Astrocyte (in vitro differentiated cells and primary cell): ENCODE measurements at regions not wholly inside any gene's neighbourhood (a gene's known extent, or its start where the extent isn't known, plus 50 kb on each side); places are given as distances from the start of the nearest gene placed in this dataset.

Source experiments
- DNase-seq: peaks from one replicate; pipeline ENCODE4 v3.0.0-alpha.2; 2010; ENCODE audit warnings: low read depth
- FAIRE-seq: peaks from 2 replicates; lab custom pipeline; 2011; peaks lifted over from hg19 to GRCh38; lab: Jason Lieb, UNC
- H2AFZ ChIP-seq: 2 replicates; pipeline ENCODE4 v1.6.0; 2012; ENCODE audit warnings: low read depth, low read length, inconsistent platforms
- H3K27ac ChIP-seq: 2 replicates; pipeline ENCODE4 v1.5.1; 2011; ENCODE audit warnings: low read depth, low read length, inconsistent platforms
- H3K27me3 ChIP-seq: 2 replicates; pipeline ENCODE4 v1.6.0; 2011; ENCODE audit warnings: low read length, inconsistent platforms; ENCODE audit not compliant: insufficient read depth
- H3K36me3 ChIP-seq: 2 replicates; pipeline ENCODE4 v1.5.1; 2011; ENCODE audit warnings: low read length, inconsistent platforms; ENCODE audit not compliant: insufficient read depth
- H3K4me1 ChIP-seq: 2 replicates; pipeline ENCODE4 v1.5.1; 2011; ENCODE audit warnings: low read length, inconsistent platforms; ENCODE audit not compliant: insufficient read depth
- H3K4me2 ChIP-seq: 2 replicates; pipeline ENCODE4 v1.6.0; 2012; ENCODE audit warnings: low read length, inconsistent platforms
- H3K4me3 ChIP-seq: 2 replicates; pipeline ENCODE4 v1.5.1; 2011; ENCODE audit warnings: low read depth, mild to moderate bottlenecking, low read length, inconsistent platforms; ENCODE audit not compliant: insufficient read depth
- H3K79me2 ChIP-seq: 2 replicates; pipeline ENCODE4 v1.6.0; 2012; ENCODE audit warnings: mild to moderate bottlenecking, low read length, inconsistent platforms; ENCODE audit not compliant: insufficient read depth
- H3K9ac ChIP-seq: 2 replicates; pipeline ENCODE4 v1.6.0; 2012; ENCODE audit warnings: mild to moderate bottlenecking, low read length, inconsistent platforms
- H3K9me3 ChIP-seq: 2 replicates; pipeline ENCODE4 v1.5.1; 2012; ENCODE audit warnings: low read depth, mild to moderate bottlenecking, low read length, inconsistent platforms; ENCODE audit not compliant: insufficient read depth
- H4K20me1 ChIP-seq: 2 replicates; pipeline ENCODE4 v1.6.0; 2012; ENCODE audit warnings: low read length, inconsistent platforms; ENCODE audit not compliant: insufficient read depth
- H3K27ac Mint-ChIP-seq: one replicate; pipeline ENCODE4 v1.8.0; 2021; ENCODE audit warnings: mild to moderate bottlenecking, mixed read lengths; ENCODE audit not compliant: unreplicated experiment
- H3K27me3 Mint-ChIP-seq: one replicate; pipeline ENCODE4 v1.8.0; 2021; ENCODE audit warnings: low read depth, mixed read lengths; ENCODE audit not compliant: unreplicated experiment
- H3K36me3 Mint-ChIP-seq: one replicate; pipeline ENCODE4 v1.8.0; 2021; ENCODE audit warnings: low read depth, mixed read lengths; ENCODE audit not compliant: unreplicated experiment
- H3K4me1 Mint-ChIP-seq: one replicate; pipeline ENCODE4 v1.8.0; 2021; ENCODE audit warnings: low read depth, mixed read lengths; ENCODE audit not compliant: unreplicated experiment
- H3K4me3 Mint-ChIP-seq: one replicate; pipeline ENCODE4 v1.8.0; 2021; ENCODE audit warnings: mild to moderate bottlenecking, moderate library complexity, mixed read lengths; ENCODE audit not compliant: unreplicated experiment
- H3K9me3 Mint-ChIP-seq: one replicate; pipeline ENCODE4 v1.8.0; 2021; ENCODE audit warnings: mild to moderate bottlenecking, mixed read lengths; ENCODE audit not compliant: unreplicated experiment
- CTCF ChIP-seq: IDR thresholded peaks from 2 replicates; pipeline ENCODE4 v1.5.1; 2011; ENCODE audit warnings: low read depth, mild to moderate bottlenecking, inconsistent platforms, low read length, moderate library complexity; ENCODE audit not compliant: insufficient read depth
- EZH2 ChIP-seq: IDR thresholded peaks from 2 replicates; pipeline ENCODE4 v1.6.1; 2012; ENCODE audit warnings: mild to moderate bottlenecking, low read length, inconsistent platforms; ENCODE audit not compliant: insufficient read depth

- Mint-ChIP-seq H3K9me3 (no peaks in the 10 kb centered on the region), H3K4me1 (peaks cover 8% of the 10 kb centered on the region), H3K4me3 (no peak overlapping the region), H3K27ac (no peak overlapping the region), H3K36me3 (peaks cover 10% of the 10 kb centered on the region), H3K27me3 (peaks cover 1% of the 10 kb centered on the region)
- H3K4me1 ChIP-seq: no peaks in the 10 kb centered on the region
- H3K9me3 ChIP-seq: no peaks in the 10 kb centered on the region
- H3K9ac ChIP-seq: no peak overlapping the region
- H3K27me3 ChIP-seq: no peaks in the 10 kb centered on the region
- no peaks in the 10 kb centered on the region for H3K79me2 ChIP-seq
- H4K20me1 ChIP-seq: no peaks in the 10 kb centered on the region
- FAIRE-seq (no peak), DNase-seq (no peak)
- no peak for TF ChIP-seq EZH2
- no peaks in the 10 kb centered on the region for H3K36me3 ChIP-seq
- H2AFZ ChIP-seq: no peak overlapping the region
- no peak overlapping the region for H3K27ac ChIP-seq
- no peak overlapping the region for H3K4me3 ChIP-seq
- H3K4me2 ChIP-seq: no peak overlapping the region
These were observed 365.4 kb downstream of the EMP1 start for GRCh38 chr12:13561923-13562322.

DNA sequence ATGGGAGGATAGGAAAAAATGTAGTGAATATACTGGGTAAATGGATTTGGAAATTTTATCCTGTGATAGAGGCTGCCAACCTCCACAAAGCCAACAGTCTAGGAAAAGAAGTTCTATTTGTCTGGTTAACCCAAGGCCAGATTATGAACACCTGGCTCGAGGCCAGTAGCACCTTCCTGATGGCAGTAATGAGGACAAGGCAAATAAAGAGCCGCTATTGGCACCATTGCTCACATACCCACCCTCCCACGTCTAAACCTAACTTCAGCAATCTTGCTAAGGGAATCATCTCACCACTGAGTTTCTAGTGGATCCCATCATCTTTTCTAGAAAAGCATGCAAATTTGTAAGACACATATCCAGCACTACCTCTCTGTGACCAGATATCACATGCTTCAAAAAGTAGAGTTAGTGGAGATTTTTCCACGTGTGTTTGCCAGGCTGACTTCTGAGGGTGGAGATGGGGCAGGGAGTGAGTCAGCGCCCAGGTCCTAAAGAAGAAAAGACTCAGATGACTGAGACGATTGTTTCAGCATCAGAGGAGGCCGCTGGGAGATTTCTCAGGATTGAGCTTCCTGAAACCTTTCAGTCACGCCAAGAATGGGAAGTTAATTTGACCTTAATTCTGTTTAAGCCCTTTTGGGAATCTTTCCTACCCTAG lies 362.9 kb downstream of the EMP1 start:
- DNase-seq (no peak), FAIRE-seq (no peak)
- Histone ChIP-seq H4K20me1 (no peaks in the 10 kb centered on the region), H3K27me3 (no peaks in the 10 kb centered on the region), H3K36me3 (no peaks in the 10 kb centered on the region), H3K4me2 (no peak overlapping the region), H3K4me1 (no peaks in the 10 kb centered on the region), H3K9me3 (no peaks in the 10 kb centered on the region), H3K9ac (no peak overlapping the region), H3K4me3 (no peak overlapping the region), H3K79me2 (no peaks in the 10 kb centered on the region), H2AFZ (no peak overlapping the region), H3K27ac (no peak overlapping the region)
- TF ChIP-seq EZH2 (no peak), CTCF (no peak)
- Mint-ChIP-seq H3K9me3 (no peaks in the 10 kb centered on the region), H3K36me3 (peaks cover 10% of the 10 kb centered on the region), H3K27me3 (peaks cover 1% of the 10 kb centered on the region), H3K27ac (no peak overlapping the region), H3K4me3 (no peak overlapping the region), H3K4me1 (peaks cover 2% of the 10 kb centered on the region)

GRCh38 chr12:13552830-13553229 lies 356.3 kb downstream of the EMP1 start:
- H3K4me1 Mint-ChIP-seq: no peaks in the 10 kb centered on the region
- no peak overlapping the region for H3K4me3 ChIP-seq
- FAIRE-seq (no peak), DNase-seq (no peak)
- no peaks in the 10 kb centered on the region for H3K36me3 ChIP-seq
- H3K9ac ChIP-seq: no peak overlapping the region
- peaks cover 3% of the 10 kb centered on the region for H3K27me3 Mint-ChIP-seq
- no peaks in the 10 kb centered on the region for H3K36me3 Mint-ChIP-seq
- no peak overlapping the region for H3K4me3 Mint-ChIP-seq
- H3K27ac ChIP-seq: no peak overlapping the region
- H3K27ac Mint-ChIP-seq: no peak overlapping the region
- H3K4me2 ChIP-seq: no peak overlapping the region
- no peaks in the 10 kb centered on the region for H3K9me3 ChIP-seq
- no peaks in the 10 kb centered on the region for H3K79me2 ChIP-seq
- H3K4me1 ChIP-seq: no peaks in the 10 kb centered on the region
- H3K27me3 ChIP-seq: no peaks in the 10 kb centered on the region
- no peak overlapping the region for H2AFZ ChIP-seq
- H3K9me3 Mint-ChIP-seq: no peaks in the 10 kb centered on the region
- H4K20me1 ChIP-seq: no peaks in the 10 kb centered on the region
- TF ChIP-seq CTCF (no peak), EZH2 (no peak)
